SU-DHL-6 (cell line): ENCODE measurements at regions not wholly inside any gene's neighbourhood (a gene's known extent, or its start where the extent isn't known, plus 50 kb on each side); places are given as distances from the start of the nearest gene placed in this dataset.

ENCODE experiments used
- H2AFZ ChIP-seq: fragments of 200-600 bp; sonication (generic); 2 replicates; pipeline ENCODE4 v1.6.1; 2014; ENCODE audit warnings: low read depth, mild to moderate bottlenecking, moderate library complexity, mixed read lengths, antibody characterized with exemption, low read length; ENCODE audit not compliant: severe bottlenecking
- H3F3A ChIP-seq: fragments of 200-600 bp; shearing (Covaris generic); 2 replicates; pipeline ENCODE4 v1.6.0; 2016; ENCODE audit warnings: antibody characterized with exemption, mild to moderate bottlenecking; ENCODE audit not compliant: insufficient read depth
- H3K27ac ChIP-seq: fragments of 200-600 bp; sonication (generic); 2 replicates; pipeline ENCODE4 v1.5.1; 2016; ENCODE audit warnings: low read depth, mild to moderate bottlenecking, low read length, moderate library complexity, mixed read lengths
- H3K27me3 ChIP-seq: fragments of 200-600 bp; sonication (generic), shearing (Covaris generic); 2 replicates; pipeline ENCODE4 v1.6.0; 2014; ENCODE audit warnings: mild to moderate bottlenecking, low read length
- H3K36me3 ChIP-seq: fragments of 200-600 bp; sonication (generic); 2 replicates; pipeline ENCODE4 v1.6.1; 2014; ENCODE audit warnings: mild to moderate bottlenecking, low read length, mixed read lengths
- H3K4me2 ChIP-seq: fragments of 300-600, 200-600 bp; shearing (Covaris generic), sonication (generic); 2 replicates; pipeline ENCODE4 v1.6.0; 2014; ENCODE audit warnings: low read length, low read depth, mild to moderate bottlenecking; ENCODE audit not compliant: poor library complexity, severe bottlenecking
- H3K4me3 ChIP-seq: fragments of 200-600 bp; sonication (generic); 2 replicates; pipeline ENCODE4 v1.5.1; 2014; ENCODE audit warnings: antibody characterized with exemption, low read length, mild to moderate bottlenecking, mixed read lengths; ENCODE audit not compliant: insufficient read depth, poor library complexity, severe bottlenecking
- H3K79me2 ChIP-seq: fragments of 200-600 bp; sonication (generic); 2 replicates; pipeline ENCODE4 v1.6.1; 2014; ENCODE audit warnings: mild to moderate bottlenecking, low read length, moderate library complexity; ENCODE audit not compliant: insufficient read depth
- H3K9ac ChIP-seq: fragments of 200-600 bp; sonication (generic); 2 replicates; pipeline ENCODE4 v1.7.0; 2014; ENCODE audit warnings: mild to moderate bottlenecking, low read length
- H3K9me2 ChIP-seq: fragments of 200-600 bp; sonication (generic); replicated peaks from 2 replicates; pipeline ENCODE4 v1.6.1; 2014; ENCODE audit warnings: low read length; ENCODE audit not compliant: insufficient read depth
- H3K9me3 ChIP-seq: fragments of 200-600 bp; sonication (generic); 2 replicates; pipeline ENCODE4 v1.6.1; 2014; ENCODE audit warnings: low read length, mixed read lengths; ENCODE audit not compliant: insufficient read depth
- H4K20me1 ChIP-seq: fragments of 200-600 bp; sonication (generic); 2 replicates; pipeline ENCODE4 v1.6.1; 2014; ENCODE audit warnings: low read depth, mild to moderate bottlenecking, antibody characterized with exemption, low read length, moderate library complexity, mixed read lengths
- EZH2phosphoT487 ChIP-seq: fragments of 200-600 bp; sonication (generic), shearing (Covaris generic); conservative IDR thresholded peaks from 2 replicates; pipeline ENCODE4 v1.6.1; 2018; ENCODE audit warnings: mild to moderate bottlenecking, antibody characterized with exemption, low read length, moderate library complexity, mixed read lengths
- TF ChIP-seq, protein P1 (sequence below): fragments of 200-600 bp; sonication (generic); IDR thresholded peaks from one replicate; pipeline ENCODE4 v1.5.1; 2017; ENCODE audit warnings: antibody characterized with exemption, mild to moderate bottlenecking, low read length, moderate library complexity; ENCODE audit not compliant: insufficient read depth, poor library complexity, severe bottlenecking

DNA sequence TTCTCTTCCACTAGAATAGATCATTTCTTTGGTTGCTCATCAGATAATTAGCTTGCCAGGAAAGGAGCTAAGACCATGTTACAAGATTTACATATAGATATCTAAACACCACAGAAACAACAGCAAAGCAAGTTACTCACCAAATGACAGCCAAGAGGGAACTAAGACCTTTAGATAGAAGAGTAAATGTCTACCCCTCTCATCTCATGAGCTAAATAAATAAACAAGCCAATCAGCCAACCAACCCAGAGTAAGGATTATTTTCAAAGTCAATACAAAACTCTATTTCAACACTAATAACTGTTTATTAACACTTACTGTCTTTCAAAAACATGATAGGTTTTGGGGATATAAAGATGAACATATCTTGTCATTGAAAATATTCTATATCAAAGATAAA lies 474.7 kb downstream of the LMO4 start:
- no peak overlapping the region for H2AFZ ChIP-seq
- no peaks in the 10 kb centered on the region for H3K27me3 ChIP-seq
- H4K20me1 ChIP-seq, result no peaks in the 10 kb centered on the region
- no peaks in the 10 kb centered on the region for H3K36me3 ChIP-seq
- H3K9ac ChIP-seq, result no peak overlapping the region
- H3K9me2 ChIP-seq, result no peaks in the 10 kb centered on the region
- no peak for TF ChIP-seq EZH2phosphoT487
- TF ChIP-seq, protein P1, sequence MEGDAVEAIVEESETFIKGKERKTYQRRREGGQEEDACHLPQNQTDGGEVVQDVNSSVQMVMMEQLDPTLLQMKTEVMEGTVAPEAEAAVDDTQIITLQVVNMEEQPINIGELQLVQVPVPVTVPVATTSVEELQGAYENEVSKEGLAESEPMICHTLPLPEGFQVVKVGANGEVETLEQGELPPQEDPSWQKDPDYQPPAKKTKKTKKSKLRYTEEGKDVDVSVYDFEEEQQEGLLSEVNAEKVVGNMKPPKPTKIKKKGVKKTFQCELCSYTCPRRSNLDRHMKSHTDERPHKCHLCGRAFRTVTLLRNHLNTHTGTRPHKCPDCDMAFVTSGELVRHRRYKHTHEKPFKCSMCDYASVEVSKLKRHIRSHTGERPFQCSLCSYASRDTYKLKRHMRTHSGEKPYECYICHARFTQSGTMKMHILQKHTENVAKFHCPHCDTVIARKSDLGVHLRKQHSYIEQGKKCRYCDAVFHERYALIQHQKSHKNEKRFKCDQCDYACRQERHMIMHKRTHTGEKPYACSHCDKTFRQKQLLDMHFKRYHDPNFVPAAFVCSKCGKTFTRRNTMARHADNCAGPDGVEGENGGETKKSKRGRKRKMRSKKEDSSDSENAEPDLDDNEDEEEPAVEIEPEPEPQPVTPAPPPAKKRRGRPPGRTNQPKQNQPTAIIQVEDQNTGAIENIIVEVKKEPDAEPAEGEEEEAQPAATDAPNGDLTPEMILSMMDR, result no peak
- H3K79me2 ChIP-seq, result no peaks in the 10 kb centered on the region
- no peaks in the 10 kb centered on the region for H3K9me3 ChIP-seq
- H3F3A ChIP-seq, result no peaks in the 10 kb centered on the region
- H3K4me2 ChIP-seq, result no peak overlapping the region
- no peak overlapping the region for H3K27ac ChIP-seq
- no peak overlapping the region for H3K4me3 ChIP-seq

DNA sequence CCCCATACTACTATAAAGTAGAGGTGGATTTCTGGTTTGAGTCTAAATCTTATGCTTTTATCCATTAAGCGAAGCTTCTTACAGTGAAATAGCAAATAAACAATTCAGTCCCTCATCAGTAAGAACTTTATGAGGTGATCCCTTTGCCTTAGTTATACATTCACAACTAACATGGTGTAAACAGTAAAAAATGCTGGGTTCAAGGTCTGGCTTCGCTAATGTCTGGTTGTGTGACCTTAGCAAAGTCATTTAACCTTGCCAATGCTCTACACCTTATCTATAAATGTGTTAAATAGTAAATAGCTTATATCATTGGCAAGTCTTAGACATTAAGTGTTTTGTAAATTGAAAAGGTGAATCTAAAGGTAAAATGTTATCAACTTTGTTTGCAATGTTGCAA lies 475.4 kb downstream of the LMO4 start:
- Histone ChIP-seq H2AFZ (no peak overlapping the region), H3K4me3 (no peak overlapping the region), H4K20me1 (no peaks in the 10 kb centered on the region), H3K79me2 (no peaks in the 10 kb centered on the region), H3K9ac (no peak overlapping the region), H3K9me2 (no peaks in the 10 kb centered on the region), H3K9me3 (no peaks in the 10 kb centered on the region), H3K4me2 (no peak overlapping the region), H3F3A (no peaks in the 10 kb centered on the region), H3K36me3 (0 out of 2 replicates have a peak, but pooled peaks cover 3% of the 10 kb centered on the region), H3K27me3 (no peaks in the 10 kb centered on the region), H3K27ac (no peak overlapping the region)
- TF ChIP-seq EZH2phosphoT487, result no peak
- TF ChIP-seq, protein P1, result no peak

DNA sequence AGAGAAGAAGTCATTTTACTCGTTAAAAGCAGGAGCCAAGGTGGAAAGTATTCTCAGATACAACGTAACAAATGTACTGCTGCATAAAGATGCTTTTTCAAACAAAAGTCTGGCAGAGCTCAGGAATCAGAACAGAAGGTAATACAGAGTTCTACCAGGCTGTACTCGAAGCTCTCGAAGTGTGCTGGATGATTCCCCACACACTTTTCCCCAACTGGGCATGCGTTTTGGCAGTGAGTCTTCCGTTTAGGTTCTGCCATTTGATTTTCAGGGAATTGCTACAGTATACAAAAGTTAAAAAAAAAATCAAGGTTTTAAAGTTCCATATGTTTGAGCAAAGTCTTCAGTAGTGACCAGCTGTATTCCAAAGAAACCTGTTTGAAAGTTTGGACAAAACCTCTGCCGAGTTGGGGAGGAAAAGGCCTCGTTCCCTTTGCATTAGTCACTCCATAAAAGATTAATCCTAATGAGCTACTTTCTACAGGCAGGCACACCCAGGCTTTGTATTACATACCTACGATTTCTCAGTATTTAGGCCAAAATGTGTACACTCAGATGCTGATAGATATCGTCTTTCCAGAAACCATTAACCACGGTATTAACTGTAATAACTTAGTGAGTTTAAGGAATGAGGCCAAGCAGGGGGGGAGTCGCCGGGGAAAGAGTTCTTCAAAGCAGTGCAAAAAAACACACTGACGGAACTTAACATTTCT lies 477.1 kb downstream of the LMO4 start:
- Histone ChIP-seq H3K9me3 (no peaks in the 10 kb centered on the region), H3K9me2 (no peaks in the 10 kb centered on the region), H3K27me3 (no peaks in the 10 kb centered on the region), H4K20me1 (no peaks in the 10 kb centered on the region), H3K27ac (no peak overlapping the region), H3K4me3 (no peak overlapping the region), H3K9ac (no peak overlapping the region), H3K79me2 (no peaks in the 10 kb centered on the region), H3F3A (no peaks in the 10 kb centered on the region), H3K4me2 (no peak overlapping the region), H3K36me3 (0 out of 2 replicates have a peak, but pooled peaks cover 3% of the 10 kb centered on the region), H2AFZ (no peak overlapping the region)
- no peak for TF ChIP-seq EZH2phosphoT487
- TF ChIP-seq, protein P1, result no peak
